Uterus (tissue), 2 donors: ENCODE measurements at regions not wholly inside any gene's neighbourhood (a gene's known extent, or its start where the extent isn't known, plus 50 kb on each side); places are given as distances from the start of the nearest gene placed in this dataset.

ENCODE experiments used
- POLR2A ChIP-seq, 2 donors: fragments of 450-650 bp; IDR thresholded peaks; one replicate each; pipeline ENCODE4 v1.6.1; 2016; ENCODE audit warnings: antibody characterized with exemption in 2 of 2, mild to moderate bottlenecking in 1 of 2, moderate library complexity in 1 of 2
- TF ChIP-seq, protein P1 (sequence below), 4 experiments: fragments of 200-600 bp in 2 of 4; fragments of 450-650 bp in 2 of 4; sonication (generic) in 2 of 4; IDR thresholded peaks; one replicate each; pipeline ENCODE4 v1.5.1; 2016 to 2019; ENCODE audit warnings: antibody characterized with exemption in 4 of 4, mild to moderate bottlenecking in 2 of 4, moderate library complexity in 1 of 4

DNA sequence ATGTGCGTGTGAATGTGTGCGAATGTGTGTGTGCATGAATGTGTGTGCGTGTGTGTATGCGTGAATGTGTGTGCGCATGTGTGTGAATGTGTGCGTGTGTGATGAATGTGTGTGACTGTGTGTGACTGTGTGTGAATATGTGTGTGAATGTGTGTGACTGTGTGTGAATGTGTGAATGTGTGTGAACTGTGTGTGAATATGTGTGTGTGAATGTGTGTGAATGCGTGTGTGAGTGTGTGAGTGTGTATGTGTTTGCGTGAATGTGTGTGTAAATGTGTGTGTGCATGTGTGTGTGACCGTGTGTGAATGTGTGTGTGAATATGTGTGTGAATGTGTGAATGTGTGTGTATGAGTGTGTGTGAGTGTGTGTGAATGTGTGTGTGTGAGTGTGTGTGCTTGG lies 1103.8 kb downstream of the TSN start:
- TF ChIP-seq, protein P1, sequence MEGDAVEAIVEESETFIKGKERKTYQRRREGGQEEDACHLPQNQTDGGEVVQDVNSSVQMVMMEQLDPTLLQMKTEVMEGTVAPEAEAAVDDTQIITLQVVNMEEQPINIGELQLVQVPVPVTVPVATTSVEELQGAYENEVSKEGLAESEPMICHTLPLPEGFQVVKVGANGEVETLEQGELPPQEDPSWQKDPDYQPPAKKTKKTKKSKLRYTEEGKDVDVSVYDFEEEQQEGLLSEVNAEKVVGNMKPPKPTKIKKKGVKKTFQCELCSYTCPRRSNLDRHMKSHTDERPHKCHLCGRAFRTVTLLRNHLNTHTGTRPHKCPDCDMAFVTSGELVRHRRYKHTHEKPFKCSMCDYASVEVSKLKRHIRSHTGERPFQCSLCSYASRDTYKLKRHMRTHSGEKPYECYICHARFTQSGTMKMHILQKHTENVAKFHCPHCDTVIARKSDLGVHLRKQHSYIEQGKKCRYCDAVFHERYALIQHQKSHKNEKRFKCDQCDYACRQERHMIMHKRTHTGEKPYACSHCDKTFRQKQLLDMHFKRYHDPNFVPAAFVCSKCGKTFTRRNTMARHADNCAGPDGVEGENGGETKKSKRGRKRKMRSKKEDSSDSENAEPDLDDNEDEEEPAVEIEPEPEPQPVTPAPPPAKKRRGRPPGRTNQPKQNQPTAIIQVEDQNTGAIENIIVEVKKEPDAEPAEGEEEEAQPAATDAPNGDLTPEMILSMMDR (IDR thresholded peaks at IDR 0.05) = no peak
- TF ChIP-seq POLR2A (IDR thresholded peaks at IDR 0.05) = no peak
